ENCODE measurements at regions not wholly inside any gene's neighbourhood (a gene's known extent, or its start where the extent isn't known, plus 50 kb on each side); places are given as distances from the start of the nearest gene placed in this dataset.

DNA sequence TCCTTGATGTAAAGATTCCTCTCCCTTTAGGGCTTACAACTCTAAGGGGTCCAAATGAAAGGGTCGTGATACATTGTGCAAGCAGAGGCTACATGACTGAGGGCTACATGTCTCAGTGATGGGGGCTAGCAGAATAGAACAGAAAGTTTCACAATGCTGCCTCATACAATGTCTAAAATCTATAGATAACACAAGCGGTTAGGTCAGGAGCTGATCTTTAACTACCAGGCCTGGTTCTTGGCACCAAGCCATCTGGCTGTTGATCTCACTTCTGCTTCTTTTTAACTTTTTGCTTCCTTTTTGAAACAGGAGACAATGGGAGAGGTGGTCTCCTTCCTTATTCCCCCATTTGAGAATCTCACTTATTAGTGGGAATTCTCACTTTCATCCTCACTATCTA lies 710.2 kb downstream of the AMY1C start:
- Histone ChIP-seq H3K36me3 (replicated peaks in 1 of 2; ENCODE audit: control insufficient read depth in 1 of 2, insufficient read depth in 2 of 2, low read length in 2 of 2) (no peaks in the 10 kb centered on the region), H3K27ac (ENCODE audit: low read depth in 1 of 2, low read length in 2 of 2) (no peak overlapping the region), H3K79me2 (ENCODE audit: insufficient read depth, low read length) (no peaks in the 10 kb centered on the region), H2AFZ (ENCODE audit: insufficient read depth, low read depth, low read length, poor library complexity, severe bottlenecking) (no peak overlapping the region), H3K4me2 (replicated peaks; ENCODE audit: extremely low read depth, low read length, poor library complexity, severe bottlenecking) (no peak overlapping the region), H3K27me3 (ENCODE audit: control insufficient read depth in 2 of 2, insufficient read depth in 2 of 2, low read length in 2 of 2) (no peaks in the 10 kb centered on the region), H3K4me3 (replicated peaks in 1 of 3; ENCODE audit: low read depth in 2 of 3, low read length in 3 of 3) (no peak overlapping the region), H3K9me3 (replicated peaks in 1 of 2; ENCODE audit: control insufficient read depth in 1 of 2, insufficient read depth in 1 of 2, low read length in 2 of 2) (peaks cover 53 to 57% of the 10 kb centered on the region in 2 donors), H4K20me1 (ENCODE audit: insufficient read depth, low read length) (no peaks in the 10 kb centered on the region), H3K4me1 (ENCODE audit: control insufficient read depth in 1 of 2, insufficient read depth in 2 of 2, low read length in 2 of 2) (no peaks in the 10 kb centered on the region), H3K9ac (ENCODE audit: insufficient read depth, low read length, poor library complexity, severe bottlenecking) (no peak overlapping the region)
- no peak overlapping the region for H3K27ac Mint-ChIP-seq
- H3K27me3 Mint-ChIP-seq (ENCODE audit: low read depth in 3 of 3), result no peaks in the 10 kb centered on the region
- H3K36me3 Mint-ChIP-seq, result no peaks in the 10 kb centered on the region
- H3K4me3 Mint-ChIP-seq, result no peak overlapping the region
- intact Hi-C loops (cut with micrococcal nuclease), result no loop called here
- TF ChIP-seq, protein P1, sequence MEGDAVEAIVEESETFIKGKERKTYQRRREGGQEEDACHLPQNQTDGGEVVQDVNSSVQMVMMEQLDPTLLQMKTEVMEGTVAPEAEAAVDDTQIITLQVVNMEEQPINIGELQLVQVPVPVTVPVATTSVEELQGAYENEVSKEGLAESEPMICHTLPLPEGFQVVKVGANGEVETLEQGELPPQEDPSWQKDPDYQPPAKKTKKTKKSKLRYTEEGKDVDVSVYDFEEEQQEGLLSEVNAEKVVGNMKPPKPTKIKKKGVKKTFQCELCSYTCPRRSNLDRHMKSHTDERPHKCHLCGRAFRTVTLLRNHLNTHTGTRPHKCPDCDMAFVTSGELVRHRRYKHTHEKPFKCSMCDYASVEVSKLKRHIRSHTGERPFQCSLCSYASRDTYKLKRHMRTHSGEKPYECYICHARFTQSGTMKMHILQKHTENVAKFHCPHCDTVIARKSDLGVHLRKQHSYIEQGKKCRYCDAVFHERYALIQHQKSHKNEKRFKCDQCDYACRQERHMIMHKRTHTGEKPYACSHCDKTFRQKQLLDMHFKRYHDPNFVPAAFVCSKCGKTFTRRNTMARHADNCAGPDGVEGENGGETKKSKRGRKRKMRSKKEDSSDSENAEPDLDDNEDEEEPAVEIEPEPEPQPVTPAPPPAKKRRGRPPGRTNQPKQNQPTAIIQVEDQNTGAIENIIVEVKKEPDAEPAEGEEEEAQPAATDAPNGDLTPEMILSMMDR (IDR thresholded peaks at IDR 0.05), result no peak
- H3K9me3 Mint-ChIP-seq, result peaks cover 11 to 34% (median 27%) of the 10 kb centered on the region in 7 donors
- no peaks in the 10 kb centered on the region for H3K4me1 Mint-ChIP-seq
- 88% methylated on average over 1 of the region's 2 CpGs for WGBS (ENCODE audit: insufficient coverage)
- DNase-seq, result no peak

DNA sequence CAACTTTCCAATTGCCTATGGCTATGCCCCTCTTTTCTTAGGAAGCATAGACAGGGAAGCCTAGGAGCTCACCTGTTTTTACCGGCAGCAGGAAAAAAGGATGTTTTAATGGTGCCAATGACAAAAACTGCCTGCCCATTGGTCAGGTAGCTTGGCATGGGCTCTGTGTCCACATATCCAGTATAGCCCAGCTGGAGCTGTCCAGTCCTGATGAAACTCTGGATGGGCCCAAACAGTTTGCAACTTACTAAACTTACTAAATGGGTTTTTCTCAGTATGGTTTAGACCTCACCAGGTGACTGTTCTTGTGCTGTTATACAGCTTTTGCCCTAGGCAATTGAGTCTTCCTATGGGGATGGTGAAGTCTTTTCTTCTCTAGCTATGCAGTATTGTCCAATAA lies 711.2 kb downstream of the AMY1C start:
- H3K4me3 ChIP-seq (replicated peaks in 1 of 3; ENCODE audit: low read depth in 2 of 3, low read length in 3 of 3), result no peak overlapping the region
- no peaks in the 10 kb centered on the region for H3K36me3 Mint-ChIP-seq
- H3K27me3 Mint-ChIP-seq (ENCODE audit: low read depth in 3 of 3), result no peaks in the 10 kb centered on the region
- peaks cover 58 to 61% of the 10 kb centered on the region in 2 donors for H3K9me3 ChIP-seq (replicated peaks in 1 of 2; ENCODE audit: control insufficient read depth in 1 of 2, insufficient read depth in 1 of 2, low read length in 2 of 2)
- H3K79me2 ChIP-seq (ENCODE audit: insufficient read depth, low read length), result no peaks in the 10 kb centered on the region
- intact Hi-C loops (cut with micrococcal nuclease), result no loop called here
- no peak overlapping the region for H3K27ac ChIP-seq (ENCODE audit: low read depth in 1 of 2, low read length in 2 of 2)
- peaks cover 9 to 32% (median 28%) of the 10 kb centered on the region in 7 donors for H3K9me3 Mint-ChIP-seq
- no peaks in the 10 kb centered on the region for H3K27me3 ChIP-seq (ENCODE audit: control insufficient read depth in 2 of 2, insufficient read depth in 2 of 2, low read length in 2 of 2)
- H3K4me1 ChIP-seq (ENCODE audit: control insufficient read depth in 1 of 2, insufficient read depth in 2 of 2, low read length in 2 of 2), result no peaks in the 10 kb centered on the region
- no peak overlapping the region for H3K4me3 Mint-ChIP-seq
- no peak overlapping the region for H3K9ac ChIP-seq (ENCODE audit: insufficient read depth, low read length, poor library complexity, severe bottlenecking)
- peak overlapping the region in 1 of 7 donors; percentile 46 for H3K27ac Mint-ChIP-seq
- no peaks in the 10 kb centered on the region for H3K4me1 Mint-ChIP-seq
- no peaks in the 10 kb centered on the region for H4K20me1 ChIP-seq (ENCODE audit: insufficient read depth, low read length)
- DNase-seq, result no peak
- 91% methylated on average over 1 of the region's 1 CpG for WGBS (ENCODE audit: insufficient coverage)
- no peak overlapping the region for H2AFZ ChIP-seq (ENCODE audit: insufficient read depth, low read depth, low read length, poor library complexity, severe bottlenecking)
- H3K36me3 ChIP-seq (replicated peaks in 1 of 2; ENCODE audit: control insufficient read depth in 1 of 2, insufficient read depth in 2 of 2, low read length in 2 of 2), result no peaks in the 10 kb centered on the region
- H3K4me2 ChIP-seq (replicated peaks; ENCODE audit: extremely low read depth, low read length, poor library complexity, severe bottlenecking), result no peak overlapping the region
- TF ChIP-seq, protein P1 (IDR thresholded peaks at IDR 0.05), result no peak
